HG02759 (cell line): ENCODE measurements at regions not wholly inside any gene's neighbourhood (a gene's known extent, or its start where the extent isn't known, plus 50 kb on each side); places are given as distances from the start of the nearest gene placed in this dataset.
"Not testable (repeated sequence)": the region's sequence is repeated elsewhere in the genome, so short reads cannot be mapped to it uniquely, and the experiment has no call there.

Source experiments
- ATAC-seq: cut with Tn5 transposase; IDR thresholded peaks from one replicate; pipeline ENCODE4 v1.9.1; 2021; ENCODE audit warnings: mild to moderate bottlenecking, moderate library complexity; ENCODE audit not compliant: unreplicated experiment

DNA sequence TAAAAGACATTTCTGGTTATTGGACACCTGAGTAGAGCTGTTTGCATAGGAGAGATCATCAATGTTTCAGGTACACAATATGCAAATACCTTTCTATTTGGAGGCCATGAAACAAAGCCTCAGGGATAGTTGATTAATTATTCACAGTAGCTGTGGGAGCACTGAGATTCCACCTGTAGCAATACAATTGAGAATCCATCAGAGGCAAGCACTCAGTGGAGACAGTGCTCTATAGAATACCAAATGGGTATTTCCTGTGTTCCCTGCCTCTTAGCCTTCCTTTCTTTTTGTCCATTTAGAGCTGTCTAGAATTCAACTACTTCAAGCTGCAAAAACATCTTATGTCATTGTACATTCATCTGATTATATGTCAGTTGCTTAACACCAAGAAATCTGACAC is 1754.0 kb upstream of the ACO1 start:
- ATAC-seq = no peak

DNA sequence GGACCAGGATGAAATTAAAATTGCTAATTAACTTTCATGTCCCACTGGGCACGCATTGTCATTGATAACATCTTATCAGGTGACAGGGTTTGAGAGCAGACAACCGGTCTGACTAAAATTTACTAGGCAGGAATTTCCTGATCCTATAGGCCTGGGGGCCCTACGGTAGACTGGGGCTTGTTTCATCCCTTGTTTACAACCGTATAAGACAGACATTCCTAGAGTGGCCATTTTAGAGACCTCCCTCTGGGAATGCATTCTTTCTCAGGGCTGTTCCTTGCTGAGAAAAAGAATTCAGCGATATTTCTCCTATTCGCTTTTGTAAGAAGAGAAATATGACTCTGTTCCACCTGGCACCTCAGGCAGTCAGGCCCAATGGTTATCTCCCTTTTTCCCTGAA is 1737.8 kb upstream of the ACO1 start:
- not testable (repeated sequence) for ATAC-seq

DNA sequence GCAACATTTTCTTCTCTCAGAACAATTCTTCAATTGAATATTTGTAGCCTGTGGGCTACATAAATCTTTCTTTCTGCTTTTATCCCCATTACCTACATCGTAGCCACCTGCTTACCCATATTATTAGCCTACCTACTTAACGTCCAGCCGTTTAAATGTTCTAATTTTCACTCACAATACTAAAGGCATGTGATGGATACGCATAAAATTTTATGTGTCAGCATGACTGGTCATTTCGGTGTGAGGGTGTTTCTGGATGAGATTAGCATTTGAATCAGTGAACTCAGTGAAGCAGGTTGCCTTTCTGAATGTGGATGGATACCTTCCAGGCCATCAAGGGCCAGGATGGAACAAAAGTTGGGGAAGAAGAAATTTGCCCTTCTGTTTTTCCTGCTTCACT is 1722.5 kb upstream of the ACO1 start:
- ATAC-seq = no peak

DNA sequence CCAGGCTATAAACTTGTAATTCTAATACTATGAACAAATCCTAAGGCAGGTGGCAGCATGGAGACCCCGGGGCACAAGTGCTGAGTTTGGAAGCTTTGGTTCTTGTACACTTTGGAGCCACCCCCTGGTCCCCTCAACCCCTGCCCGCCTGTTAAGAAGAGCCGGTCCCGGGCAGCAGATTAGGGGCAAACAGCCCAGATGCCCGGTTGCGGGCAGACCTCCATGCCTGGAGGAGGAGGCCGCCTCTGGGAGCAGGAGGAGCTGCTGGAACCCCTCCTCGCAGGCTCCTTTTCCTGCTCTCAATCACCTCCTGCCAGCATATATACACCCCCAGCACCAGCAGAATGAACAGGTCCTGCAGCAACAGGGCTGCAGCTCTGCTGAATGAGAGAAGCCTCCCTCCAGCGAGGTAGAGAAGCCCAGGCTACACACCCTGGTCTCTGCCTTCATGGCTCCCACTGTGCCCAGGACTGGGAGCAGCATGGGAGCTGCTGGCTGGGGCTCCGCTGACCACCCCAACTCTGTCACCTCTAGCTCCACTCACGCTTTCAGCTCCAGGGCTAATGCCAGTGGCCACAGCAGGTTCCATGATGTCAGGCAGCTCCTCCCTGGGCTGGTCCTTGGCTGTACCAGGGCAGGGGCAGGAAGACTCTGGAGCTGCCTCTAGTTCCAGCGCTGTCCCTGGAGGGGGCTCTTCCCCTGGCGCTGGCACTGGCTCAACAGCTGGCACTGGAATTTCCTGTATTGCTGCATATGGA is 1713.5 kb upstream of the ACO1 start:
- no peak for ATAC-seq

DNA sequence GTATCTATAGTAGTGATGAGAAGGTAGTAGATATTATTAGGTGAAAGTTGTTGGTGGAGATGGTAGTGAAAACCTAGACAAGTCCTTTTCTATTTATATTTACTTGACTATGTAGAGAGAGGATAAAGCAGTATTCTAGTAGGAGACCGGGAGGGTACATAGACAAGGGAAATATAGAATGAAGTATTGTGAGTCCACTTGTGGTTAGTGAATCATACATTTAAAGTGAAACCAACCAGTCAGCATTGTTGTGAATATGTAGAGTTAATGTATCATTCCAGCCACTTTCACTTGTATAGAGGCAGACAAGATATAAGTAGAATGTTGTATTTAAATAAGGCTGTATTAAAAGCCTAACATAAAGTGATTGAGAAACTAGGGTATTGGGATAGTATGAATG is 1711.3 kb upstream of the ACO1 start:
- no peak for ATAC-seq

DNA sequence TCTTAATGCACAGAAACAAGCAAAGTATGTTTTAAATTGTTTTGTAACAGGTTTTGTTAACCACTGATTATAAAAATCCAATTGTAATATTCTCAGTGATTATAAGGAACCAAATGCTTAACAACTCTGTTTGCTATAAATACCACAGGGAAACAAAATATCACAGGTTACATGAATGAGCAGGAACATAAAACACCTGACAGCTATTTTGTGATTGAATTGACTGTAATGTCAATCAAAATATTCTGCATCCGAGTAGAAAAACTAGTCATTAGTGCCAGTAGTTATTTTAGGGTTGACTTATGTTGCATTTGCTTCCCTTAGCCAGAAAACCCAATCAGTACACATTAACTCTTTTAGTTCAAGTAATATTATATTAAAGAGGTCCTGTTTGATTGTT is 1707.8 kb upstream of the ACO1 start:
- ATAC-seq = no peak

DNA sequence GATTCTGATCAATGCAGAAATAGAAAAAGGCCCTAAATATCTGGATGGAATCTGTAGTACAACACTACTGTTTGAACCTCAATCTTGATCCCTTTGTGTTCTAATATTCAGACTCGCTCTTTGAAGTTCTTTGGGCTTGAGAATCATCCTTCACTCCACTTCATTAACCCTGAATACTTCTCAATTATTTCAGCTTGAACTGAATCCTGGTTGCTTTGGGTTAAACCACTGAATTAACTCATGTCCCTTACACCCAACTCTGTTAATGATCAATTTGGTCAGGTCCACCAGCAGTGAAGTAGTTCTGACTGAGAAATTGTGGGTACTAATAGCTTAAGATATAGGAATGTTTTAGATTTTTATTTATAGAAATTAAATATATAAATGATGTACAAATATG is 1707.2 kb upstream of the ACO1 start:
- ATAC-seq = no peak

DNA sequence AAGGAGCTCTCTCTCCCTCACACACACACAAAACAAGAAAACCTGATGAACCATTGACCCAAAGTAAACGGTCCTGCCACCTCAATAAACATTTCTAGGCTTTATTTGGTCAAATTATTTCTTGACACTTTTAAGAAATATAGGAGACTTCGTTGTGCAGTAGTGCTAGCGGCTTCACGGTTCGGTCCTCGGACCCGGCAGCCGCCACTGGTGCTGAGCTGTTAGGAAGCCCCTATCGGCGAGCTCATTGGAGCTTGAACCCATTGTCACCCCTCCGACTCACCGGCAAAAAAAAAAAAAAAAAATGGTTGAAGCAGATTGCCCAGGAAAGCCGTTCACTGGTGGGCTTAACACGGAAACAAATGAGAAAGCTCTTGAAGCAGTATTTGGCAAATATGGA is 1695.6 kb upstream of the ACO1 start:
- ATAC-seq = no peak

DNA sequence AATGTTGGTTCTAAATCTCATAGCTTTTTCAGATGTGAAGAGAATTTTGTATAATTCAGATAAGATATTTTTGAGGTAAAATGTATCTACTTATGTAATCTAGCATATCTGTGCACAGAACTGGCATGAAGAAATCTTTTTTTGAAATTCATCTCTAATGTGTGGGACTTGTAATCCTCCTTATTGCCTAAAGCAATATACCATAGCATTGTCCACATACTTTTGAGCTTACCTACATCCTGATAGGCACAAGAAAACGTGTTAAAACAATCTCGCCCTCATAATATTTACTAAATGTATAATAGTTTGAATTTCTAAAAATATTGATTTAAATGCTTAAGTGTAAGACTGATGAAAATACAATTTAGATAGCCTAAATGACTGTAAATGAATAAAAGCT is 1686.5 kb upstream of the ACO1 start:
- ATAC-seq = no peak

DNA sequence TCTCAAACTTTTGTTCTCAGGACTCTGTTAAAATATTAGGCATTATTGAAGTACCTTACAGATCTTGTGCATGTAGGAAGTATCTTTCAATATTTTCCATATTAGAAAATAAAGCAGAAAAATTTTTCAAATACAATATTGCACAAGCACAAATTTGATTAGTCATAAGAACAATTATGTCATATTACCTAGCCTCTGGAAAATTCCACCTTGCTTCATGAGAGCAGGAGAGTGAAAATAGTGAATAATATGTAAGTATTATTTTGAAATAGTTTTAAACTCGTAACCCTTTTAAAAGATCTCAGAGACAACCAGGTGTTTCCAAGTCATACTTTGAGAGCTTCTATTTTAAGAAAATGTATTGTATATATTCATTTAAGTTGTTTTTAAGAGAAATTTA is 1672.9 kb upstream of the ACO1 start:
- no peak for ATAC-seq

DNA sequence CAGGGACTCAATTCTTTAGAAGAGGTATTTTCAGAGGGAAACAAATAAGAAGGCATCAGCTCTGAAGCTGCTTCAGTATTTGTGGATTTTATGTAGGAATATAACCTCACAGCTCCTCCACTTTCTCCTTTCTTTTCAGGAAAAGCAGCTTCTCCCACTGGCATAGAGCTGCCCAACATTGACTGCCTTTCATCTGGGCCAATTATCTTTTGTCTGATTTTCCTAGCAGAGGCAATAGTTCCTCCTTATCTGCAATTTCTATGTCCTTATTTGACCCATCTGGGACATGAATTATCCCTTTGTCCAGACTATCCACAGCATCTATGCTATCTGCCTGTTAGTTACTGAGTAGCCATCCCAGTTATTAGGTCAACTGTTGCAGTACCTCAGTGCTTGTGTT is 1671.2 kb upstream of the ACO1 start:
- no peak for ATAC-seq

DNA sequence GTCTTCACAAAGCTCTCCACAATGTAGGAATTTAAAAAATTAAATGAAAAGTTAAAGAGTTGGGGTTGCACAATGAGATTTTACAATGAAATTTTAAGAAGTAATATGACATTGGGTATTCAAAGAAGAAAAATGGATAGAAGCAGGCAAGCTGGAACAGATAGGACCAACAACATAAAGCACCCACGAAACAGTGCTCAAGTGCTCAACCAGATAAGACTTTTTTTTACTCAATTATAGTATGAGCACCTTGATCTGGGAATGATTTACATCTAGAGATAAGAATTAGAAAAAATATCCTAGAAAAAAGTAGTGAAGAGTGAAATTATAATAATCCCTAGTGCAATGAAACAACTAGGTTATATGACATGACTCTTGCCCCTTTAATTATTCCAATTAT is 1670.1 kb upstream of the ACO1 start:
- ATAC-seq = no peak

DNA sequence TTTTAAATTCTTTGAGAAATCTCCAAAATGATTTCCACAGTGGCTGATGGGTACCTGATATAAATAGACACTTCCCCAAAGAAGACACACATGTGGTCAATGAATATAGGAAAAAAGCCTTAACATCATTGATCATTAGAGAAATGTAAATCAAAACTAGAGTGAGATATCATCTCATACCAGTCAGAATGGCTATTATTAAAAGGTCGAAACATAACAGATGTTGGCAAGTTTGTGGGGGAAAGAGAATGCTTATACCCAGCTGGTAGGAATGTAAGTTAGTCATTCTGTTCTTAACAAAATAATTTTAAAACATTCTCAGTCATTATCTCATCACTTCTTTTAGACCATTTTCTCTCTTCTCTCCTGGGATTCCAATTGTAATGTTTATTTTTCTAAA is 1666.0 kb upstream of the ACO1 start:
- ATAC-seq = no peak

DNA sequence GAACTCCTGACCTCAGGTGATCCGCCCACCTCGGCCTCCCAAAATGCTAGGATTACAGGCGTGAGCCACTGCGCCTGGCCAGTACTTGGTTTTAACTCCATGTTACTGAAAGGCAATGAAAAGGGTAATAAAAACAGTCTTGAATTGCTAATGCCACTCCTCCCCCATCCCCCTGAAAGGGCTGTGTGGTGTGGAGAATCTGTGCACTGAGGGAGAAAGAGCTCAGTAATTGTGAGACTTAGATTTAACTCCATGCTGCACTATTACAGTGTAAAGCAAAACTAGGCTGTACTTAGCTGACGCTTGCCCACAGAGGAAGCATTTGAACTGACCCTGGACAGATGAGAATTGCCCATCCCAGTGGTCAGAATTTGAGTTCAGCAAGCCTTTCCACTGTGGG is 1662.4 kb upstream of the ACO1 start:
- no peak for ATAC-seq

DNA sequence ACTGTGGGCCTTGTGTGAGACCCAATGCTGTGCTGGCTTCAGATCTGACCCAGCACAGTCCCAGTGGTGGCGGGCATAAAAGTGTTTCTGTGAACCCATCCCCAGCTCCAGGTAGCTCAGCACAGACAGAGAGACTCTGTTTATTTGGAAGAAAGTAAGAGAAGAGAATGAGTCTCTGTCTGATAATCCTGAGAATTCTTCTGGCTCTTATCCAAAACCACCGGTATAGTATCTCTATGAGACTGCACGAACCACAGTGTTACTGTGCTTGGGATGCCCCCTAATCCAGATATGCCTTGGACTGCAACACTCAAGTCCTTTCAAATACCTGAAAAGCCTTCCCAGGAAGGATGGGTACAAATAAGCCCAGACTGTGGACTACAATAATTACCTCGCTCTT is 1660.8 kb upstream of the ACO1 start:
- no peak for ATAC-seq

DNA sequence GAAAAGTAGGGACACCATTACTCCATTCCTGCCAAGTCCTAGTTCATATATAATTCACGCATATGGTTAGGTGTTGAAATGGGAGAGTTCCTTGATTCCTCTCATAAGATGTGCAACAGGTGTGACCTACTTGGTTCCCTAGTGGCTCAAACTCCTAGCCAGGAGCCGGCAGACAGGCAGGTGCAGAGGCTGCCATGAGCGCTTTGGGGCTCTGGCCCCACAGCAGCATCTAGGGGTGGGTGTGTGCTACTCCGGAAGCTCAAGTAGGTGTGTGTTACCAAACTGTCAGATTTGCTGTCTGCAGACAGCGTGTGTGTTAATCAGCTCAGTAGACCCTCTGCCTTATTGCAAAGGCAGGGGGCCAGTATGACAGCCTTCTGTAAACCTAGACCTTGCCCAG is 1652.4 kb upstream of the ACO1 start:
- ATAC-seq = no peak

DNA sequence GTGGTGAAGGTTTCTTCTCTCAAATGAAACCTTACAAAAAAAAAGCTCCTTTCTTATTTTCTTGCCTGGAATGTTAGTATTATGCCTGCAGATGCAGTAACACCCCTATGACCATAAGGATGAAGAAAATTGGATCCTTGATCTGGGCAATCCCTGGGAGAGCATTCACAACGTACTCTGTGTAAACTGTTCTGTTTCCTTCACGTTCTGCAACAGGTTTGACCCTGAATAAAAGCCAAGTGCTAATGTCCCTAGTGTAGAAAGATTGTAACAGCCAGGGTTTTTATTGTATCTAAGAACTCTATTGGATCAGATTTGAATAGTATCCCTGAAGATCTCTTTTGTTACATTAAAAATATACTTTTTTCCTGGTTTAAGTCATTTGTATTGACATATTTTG is 1639.6 kb upstream of the ACO1 start:
- no peak for ATAC-seq

DNA sequence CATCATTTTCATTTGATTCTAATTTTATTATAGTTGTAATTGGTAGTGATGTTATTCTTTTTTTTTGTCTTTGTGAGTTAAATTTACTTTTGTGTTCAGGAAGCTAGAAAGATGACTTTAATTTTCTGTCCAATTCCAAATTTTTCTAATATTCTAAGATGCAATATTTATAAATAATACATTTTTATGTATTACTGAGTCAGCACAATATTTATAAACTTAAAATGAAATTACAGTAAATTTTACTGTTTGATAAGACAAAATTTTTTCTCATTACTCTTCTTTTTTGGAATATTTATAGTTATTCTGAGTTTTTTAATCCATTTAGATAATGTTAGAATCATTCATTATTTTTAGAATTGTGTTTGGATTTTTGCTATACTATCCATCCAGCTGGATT is 1637.9 kb upstream of the ACO1 start:
- no peak for ATAC-seq

DNA sequence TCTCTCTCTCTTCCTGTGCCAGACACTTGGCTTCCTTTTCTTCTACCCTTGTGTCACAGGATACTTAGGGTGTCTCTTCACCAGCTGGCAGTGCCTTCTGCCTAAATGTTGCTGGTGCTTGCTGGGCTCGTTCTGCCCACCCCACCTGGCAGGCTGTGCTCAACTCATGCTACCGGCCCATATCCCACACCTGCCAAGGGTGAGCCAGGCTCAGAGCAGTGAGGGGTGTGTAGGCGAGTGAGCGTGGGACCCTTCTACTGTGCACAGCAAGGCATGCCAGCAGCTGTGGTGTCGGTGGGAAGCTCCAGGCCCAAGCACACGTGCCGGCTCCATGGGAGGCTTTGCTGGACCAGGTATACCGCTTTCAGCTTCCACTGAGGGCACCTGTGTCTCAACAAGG is 1626.7 kb upstream of the ACO1 start:
- no peak for ATAC-seq

DNA sequence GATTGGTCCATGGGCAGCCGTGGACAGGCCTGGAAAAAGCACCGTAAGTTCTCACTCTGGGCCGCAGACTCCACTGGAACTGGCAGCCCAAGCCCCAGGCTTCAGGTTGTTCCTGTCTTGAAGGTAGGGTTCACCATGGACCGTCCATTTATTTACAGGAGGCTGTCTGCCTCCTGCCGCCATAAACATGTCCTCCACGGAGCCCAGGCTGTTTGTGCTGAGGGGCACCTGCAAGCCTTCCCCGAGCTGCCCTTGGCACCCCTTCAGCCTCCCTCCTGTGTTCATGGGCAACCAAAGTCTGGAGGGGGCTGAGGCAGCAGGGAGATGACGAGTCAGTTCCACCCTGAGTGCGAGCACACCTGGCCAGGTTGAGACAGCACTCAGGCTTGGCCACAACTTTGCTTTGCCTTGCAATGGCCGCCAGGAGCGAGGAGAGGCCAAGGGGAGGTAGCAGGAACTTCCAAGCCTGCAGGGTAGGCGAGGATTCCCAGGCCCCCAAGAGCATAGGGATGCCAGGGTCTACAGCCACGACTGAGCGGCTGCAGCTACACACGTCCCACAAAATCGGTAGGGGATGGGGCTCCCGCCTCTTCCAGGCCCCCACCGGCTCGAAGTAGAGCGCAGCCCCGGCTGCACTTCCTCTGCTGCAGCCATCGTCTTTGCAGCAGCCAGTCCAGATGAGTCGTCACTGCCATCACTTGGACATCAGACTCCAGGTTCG is 1625.6 kb upstream of the ACO1 start:
- no peak for ATAC-seq

DNA sequence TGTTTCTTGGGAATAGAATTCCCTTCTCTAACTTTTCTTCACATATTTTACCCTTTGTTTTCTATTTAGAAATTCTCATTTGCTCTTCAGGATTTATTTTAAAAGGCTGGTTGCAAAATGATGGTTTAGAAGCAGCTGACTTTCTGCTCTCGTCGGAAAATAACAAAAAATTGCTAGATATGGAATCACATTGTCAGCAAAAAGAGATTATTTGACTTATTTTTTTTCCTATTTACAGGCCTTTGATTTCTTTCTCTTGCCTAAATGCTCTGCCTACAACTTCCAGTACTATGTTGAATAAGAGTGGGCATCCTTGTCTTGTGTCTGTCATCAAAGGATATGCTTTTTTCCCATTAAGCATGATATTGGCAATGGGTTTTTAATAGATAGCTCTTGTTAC is 1619.1 kb upstream of the ACO1 start:
- ATAC-seq = no peak

DNA sequence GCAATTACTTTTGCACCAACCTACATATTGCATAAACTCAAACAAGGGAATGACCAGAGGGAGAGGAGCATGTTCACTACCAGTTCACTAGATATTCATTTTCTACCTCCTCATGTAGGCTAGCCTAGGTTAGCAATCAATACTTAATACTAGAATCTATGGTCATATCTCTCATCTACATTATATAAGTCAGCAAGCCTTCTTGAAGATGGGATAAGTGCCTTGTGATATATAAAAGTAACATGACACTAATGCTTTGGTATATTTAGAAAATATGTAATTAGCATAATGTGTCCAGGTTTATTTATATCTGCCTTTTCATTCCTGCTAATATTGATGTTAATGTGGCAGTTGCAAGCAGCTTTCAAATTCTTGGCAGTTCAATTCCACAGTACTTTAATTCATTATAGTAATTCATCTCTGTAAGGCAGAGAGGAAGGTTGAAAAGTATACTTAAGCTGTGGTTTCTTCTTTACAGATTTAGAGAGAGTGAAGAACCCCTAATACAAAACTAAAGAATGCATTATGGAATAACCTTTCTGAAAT is 1613.2 kb upstream of the ACO1 start:
- ATAC-seq = no peak

DNA sequence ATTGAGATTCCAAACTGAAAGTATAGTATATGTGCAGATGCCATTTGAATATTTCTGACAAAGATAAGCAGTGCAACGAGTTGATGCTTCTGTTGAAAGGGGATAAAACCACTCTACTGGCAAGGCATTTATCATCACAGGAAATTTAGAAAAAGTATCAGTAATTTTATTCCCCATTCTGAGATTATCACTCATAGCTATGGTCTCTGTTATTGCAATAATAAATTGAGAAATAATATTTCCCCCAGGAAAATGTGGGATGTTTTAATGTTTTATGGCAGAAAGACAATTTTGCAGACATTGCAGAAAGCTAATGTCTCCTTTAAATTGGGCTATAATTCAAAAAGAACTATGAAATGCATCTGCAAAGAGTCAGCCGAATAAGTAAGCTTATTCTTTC is 1612.7 kb upstream of the ACO1 start:
- ATAC-seq = no peak
